GM19239 (cell line): ENCODE measurements at regions not wholly inside any gene's neighbourhood (a gene's known extent, or its start where the extent isn't known, plus 50 kb on each side); places are given as distances from the start of the nearest gene placed in this dataset.
"Not testable (repeated sequence)": the region's sequence is repeated elsewhere in the genome, so short reads cannot be mapped to it uniquely, and the experiment has no call there.

ENCODE experiments used
- DNase-seq: peaks from one replicate; pipeline ENCODE4 v3.0.0; 2011; ENCODE audit warnings: low spot score; ENCODE audit not compliant: insufficient read length
- FAIRE-seq: peaks from 2 replicates; lab custom pipeline; 2011; peaks lifted over from hg19 to GRCh38; lab: Jason Lieb, UNC

GRCh38 chr12:59517522-59517921 lies 78.3 kb upstream of the SLC16A7 start:
- no peak for FAIRE-seq
- no peak for DNase-seq

- DNase-seq: no peak
- no peak for FAIRE-seq
Measured at GRCh38 chr12:59500915-59501314, 94.9 kb upstream of the SLC16A7 start.

- FAIRE-seq (no peak), DNase-seq (no peak)
Measured at GRCh38 chr12:59500335-59500734, 95.5 kb upstream of the SLC16A7 start.

GRCh38 chr12:59499774-59500173 lies 96.1 kb upstream of the SLC16A7 start:
- FAIRE-seq (no peak), DNase-seq (no peak)

GRCh38 chr12:59494617-59495016 lies 101.2 kb upstream of the SLC16A7 start:
- FAIRE-seq (no peak), DNase-seq (no peak)

- no peak for FAIRE-seq
Measured at GRCh38 chr12:59491877-59492276, 104.0 kb upstream of the SLC16A7 start.

GRCh38 chr12:59486827-59487226 lies 109.0 kb upstream of the SLC16A7 start:
- DNase-seq: no peak
- no peak for FAIRE-seq

More at GRCh38 chr12:59491877-59492276, 104.0 kb upstream of the SLC16A7 start:
- no peak for DNase-seq

GRCh38 chr12:59484575-59484974 lies 111.3 kb upstream of the SLC16A7 start:
- FAIRE-seq (no peak), DNase-seq (no peak)

- FAIRE-seq, DNase-seq: not testable (repeated sequence)
Measured at GRCh38 chr12:59474236-59474635, 121.6 kb upstream of the SLC16A7 start.

- FAIRE-seq (no peak), DNase-seq (no peak)
Measured at GRCh38 chr12:59472273-59472672, 123.6 kb upstream of the SLC16A7 start.

- DNase-seq (no peak), FAIRE-seq (no peak)
Measured at GRCh38 chr12:59459966-59460660, 135.7 kb upstream of the SLC16A7 start.

GRCh38 chr12:59453475-59453874 lies 142.4 kb upstream of the SLC16A7 start:
- FAIRE-seq (no peak), DNase-seq (no peak)

- DNase-seq (no peak), FAIRE-seq (no peak)
Measured at GRCh38 chr12:59452746-59453145, 143.1 kb upstream of the SLC16A7 start.

- DNase-seq (no peak), FAIRE-seq (no peak)
Measured at GRCh38 chr12:59452259-59452658, 143.6 kb upstream of the SLC16A7 start.

GRCh38 chr12:59446116-59446515 lies 149.7 kb upstream of the SLC16A7 start:
- DNase-seq (no peak), FAIRE-seq (no peak)

- FAIRE-seq (no peak), DNase-seq (no peak)
Measured at GRCh38 chr12:59444932-59445331, 150.9 kb upstream of the SLC16A7 start.

- FAIRE-seq (no peak), DNase-seq (no peak)
Measured at GRCh38 chr12:59432057-59432456, 163.8 kb upstream of the SLC16A7 start.

- FAIRE-seq: no peak
Measured at GRCh38 chr12:59431266-59431665, 164.6 kb upstream of the SLC16A7 start.

GRCh38 chr12:59429766-59430165 lies 166.1 kb upstream of the SLC16A7 start:
- no peak for FAIRE-seq
- DNase-seq: no peak

More at GRCh38 chr12:59431266-59431665, 164.6 kb upstream of the SLC16A7 start:
- no peak for DNase-seq

- no peak for DNase-seq
- FAIRE-seq: no peak
Measured at GRCh38 chr12:59425798-59426197, 170.0 kb upstream of the SLC16A7 start.

- not testable (repeated sequence) for FAIRE-seq, DNase-seq
Measured at GRCh38 chr12:59424666-59425065, 171.2 kb upstream of the SLC16A7 start.

GRCh38 chr12:59414051-59414450 lies 181.8 kb upstream of the SLC16A7 start:
- FAIRE-seq: no peak
- DNase-seq: no peak
